Activated CD8-positive, alpha-beta memory T cell treated with anti-CD3 and anti-CD28 coated beads, Interleukin-2, amount 50 U/mL, for 48 hours (primary cell): ENCODE measurements at regions not wholly inside any gene's neighbourhood (a gene's known extent, or its start where the extent isn't known, plus 50 kb on each side); places are given as distances from the start of the nearest gene placed in this dataset.

Experiments used
- DNase-seq: peaks from one replicate; pipeline ENCODE4 v3.0.0-alpha.2; 2020

- DNase-seq: no peak
These were observed 383.6 kb downstream of the GLRX3 start for GRCh38 chr10:130519791-130520190.

GRCh38 chr10:130531312-130531711 is 395.1 kb downstream of the GLRX3 start:
- DNase-seq: no peak

GRCh38 chr10:130541090-130541489 is 404.9 kb downstream of the GLRX3 start:
- no peak for DNase-seq

- DNase-seq: no peak
These were observed 406.6 kb downstream of the GLRX3 start for GRCh38 chr10:130542761-130543160.

GRCh38 chr10:130543794-130544193 is 407.6 kb downstream of the GLRX3 start:
- no peak for DNase-seq

- DNase-seq: no peak
These were observed 408.9 kb downstream of the GLRX3 start for GRCh38 chr10:130545122-130545521.

- no peak for DNase-seq
These were observed 409.5 kb downstream of the GLRX3 start for GRCh38 chr10:130545697-130546096.

- DNase-seq: no peak
These were observed 410.6 kb downstream of the GLRX3 start for GRCh38 chr10:130546841-130547240.

GRCh38 chr10:130547368-130547767 is 411.2 kb downstream of the GLRX3 start:
- DNase-seq: no peak

GRCh38 chr10:130550952-130551674 is 414.9 kb downstream of the GLRX3 start:
- no peak for DNase-seq

- DNase-seq: no peak
These were observed 415.5 kb downstream of the GLRX3 start for GRCh38 chr10:130551676-130552075.

GRCh38 chr10:130553826-130554225 is 417.6 kb downstream of the GLRX3 start:
- DNase-seq: no peak

GRCh38 chr10:130554701-130555410 is 418.7 kb downstream of the GLRX3 start:
- no peak for DNase-seq

- no peak for DNase-seq
These were observed 419.2 kb downstream of the GLRX3 start for GRCh38 chr10:130555411-130555750.

- DNase-seq: no peak
These were observed 421.1 kb downstream of the GLRX3 start for GRCh38 chr10:130557181-130557845.

- no peak for DNase-seq
These were observed 422.8 kb downstream of the GLRX3 start for GRCh38 chr10:130558746-130559546.

- DNase-seq: no peak
These were observed 423.3 kb downstream of the GLRX3 start for GRCh38 chr10:130559547-130559880.

- DNase-seq: no peak
These were observed 423.9 kb downstream of the GLRX3 start for GRCh38 chr10:130560116-130560515.

GRCh38 chr10:130560573-130560972 is 424.4 kb downstream of the GLRX3 start:
- DNase-seq: no peak

GRCh38 chr10:130561681-130562080 is 425.5 kb downstream of the GLRX3 start:
- DNase-seq: no peak

- no peak for DNase-seq
These were observed 430.8 kb downstream of the GLRX3 start for GRCh38 chr10:130567011-130567410.

GRCh38 chr10:130567436-130567835 is 431.2 kb downstream of the GLRX3 start:
- no peak for DNase-seq

- no peak for DNase-seq
These were observed 432.1 kb downstream of the GLRX3 start for GRCh38 chr10:130568246-130568645.
